LNCaP clone FGC (cell line): ENCODE measurements at regions not wholly inside any gene's neighbourhood (a gene's known extent, or its start where the extent isn't known, plus 50 kb on each side); places are given as distances from the start of the nearest gene placed in this dataset.

Experiments
- DNase-seq: peaks from one replicate; pipeline ENCODE4 v3.0.0-alpha.2; 2011; ENCODE audit warnings: low read depth
- H3K4me3 ChIP-seq: 2 replicates; pipeline ENCODE4 v1.5.1; 2011; ENCODE audit warnings: mild to moderate bottlenecking, low read depth, low read length, control low read depth
- TF ChIP-seq, protein P1 (sequence below): IDR thresholded peaks from 2 replicates; pipeline ENCODE4 v1.5.1; 2012; ENCODE audit warnings: mild to moderate bottlenecking; ENCODE audit not compliant: control insufficient read depth, insufficient read depth; ENCODE audit errors: extremely low read depth

DNA sequence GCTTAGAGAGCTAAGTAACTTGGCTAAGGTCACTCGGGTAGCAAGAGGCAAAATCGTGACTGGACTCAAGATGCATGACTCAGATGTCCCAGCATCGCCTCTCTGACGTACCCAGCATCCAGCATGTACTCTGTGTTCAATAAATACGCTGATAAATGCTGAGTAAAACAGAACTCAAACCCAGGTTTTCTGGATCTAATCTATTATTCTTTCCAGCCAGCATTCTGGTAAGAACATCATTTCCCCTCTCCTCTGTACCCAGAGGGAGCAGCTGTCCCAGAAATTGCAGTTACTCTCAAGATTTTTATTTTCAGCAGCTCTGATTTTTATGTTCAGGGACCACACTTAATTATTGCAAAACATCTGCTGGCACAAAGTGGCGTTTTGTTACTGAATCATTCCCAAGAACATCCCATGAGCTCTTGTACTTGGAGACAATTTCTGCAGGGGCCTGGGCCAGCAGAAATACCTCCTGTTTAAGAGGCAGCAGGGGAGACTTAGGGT is 249.0 kb downstream of the PRDM2 start:
- no peak for DNase-seq
- TF ChIP-seq, protein P1, sequence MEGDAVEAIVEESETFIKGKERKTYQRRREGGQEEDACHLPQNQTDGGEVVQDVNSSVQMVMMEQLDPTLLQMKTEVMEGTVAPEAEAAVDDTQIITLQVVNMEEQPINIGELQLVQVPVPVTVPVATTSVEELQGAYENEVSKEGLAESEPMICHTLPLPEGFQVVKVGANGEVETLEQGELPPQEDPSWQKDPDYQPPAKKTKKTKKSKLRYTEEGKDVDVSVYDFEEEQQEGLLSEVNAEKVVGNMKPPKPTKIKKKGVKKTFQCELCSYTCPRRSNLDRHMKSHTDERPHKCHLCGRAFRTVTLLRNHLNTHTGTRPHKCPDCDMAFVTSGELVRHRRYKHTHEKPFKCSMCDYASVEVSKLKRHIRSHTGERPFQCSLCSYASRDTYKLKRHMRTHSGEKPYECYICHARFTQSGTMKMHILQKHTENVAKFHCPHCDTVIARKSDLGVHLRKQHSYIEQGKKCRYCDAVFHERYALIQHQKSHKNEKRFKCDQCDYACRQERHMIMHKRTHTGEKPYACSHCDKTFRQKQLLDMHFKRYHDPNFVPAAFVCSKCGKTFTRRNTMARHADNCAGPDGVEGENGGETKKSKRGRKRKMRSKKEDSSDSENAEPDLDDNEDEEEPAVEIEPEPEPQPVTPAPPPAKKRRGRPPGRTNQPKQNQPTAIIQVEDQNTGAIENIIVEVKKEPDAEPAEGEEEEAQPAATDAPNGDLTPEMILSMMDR: no peak

DNA sequence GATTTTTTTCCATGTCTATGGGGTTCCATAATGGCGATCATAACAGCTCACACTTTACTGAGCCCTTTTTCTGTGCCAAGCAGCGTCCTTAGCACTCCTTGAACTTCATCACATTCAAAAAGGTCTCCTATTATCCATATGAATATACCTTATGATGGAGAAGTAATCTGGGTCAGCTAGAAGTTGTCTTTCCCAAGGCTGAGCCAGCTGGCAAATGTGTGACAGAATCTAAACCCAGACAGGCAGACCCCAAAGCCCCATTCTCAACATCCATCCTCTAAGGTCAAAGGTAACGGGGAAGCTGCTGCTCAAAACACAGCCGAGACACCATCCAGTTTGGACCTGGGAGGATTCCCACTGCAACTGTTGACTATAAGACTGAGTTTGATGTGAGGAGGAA is 249.6 kb downstream of the PRDM2 start:
- TF ChIP-seq, protein P1: no peak
- no peak overlapping the region for H3K4me3 ChIP-seq
- DNase-seq: no peak

More for the DNA sequence above, 249.0 kb downstream of the PRDM2 start:
- H3K4me3 ChIP-seq: no peak overlapping the region

DNA sequence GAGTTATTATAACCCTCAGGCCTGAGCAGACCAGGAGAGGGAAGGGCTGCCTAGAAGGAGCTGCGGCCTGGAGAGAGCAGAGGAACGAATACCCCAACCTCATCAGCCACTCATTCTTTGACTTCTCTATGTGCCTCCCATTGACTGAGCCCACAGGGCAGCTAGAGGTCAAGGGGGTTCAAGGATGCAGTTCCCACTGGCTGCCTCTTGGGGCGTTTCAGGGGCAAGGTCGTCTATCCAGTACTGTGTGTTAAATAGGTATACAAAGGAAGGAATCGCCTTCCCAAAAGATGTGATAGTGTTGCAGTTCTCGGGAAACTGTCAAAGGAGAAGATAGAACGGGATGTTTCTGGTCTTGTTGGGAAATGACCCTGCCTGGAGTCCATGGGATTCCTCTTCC is 250.6 kb downstream of the PRDM2 start:
- TF ChIP-seq, protein P1: no peak
- DNase-seq: no peak
- H3K4me3 ChIP-seq: no peak overlapping the region

DNA sequence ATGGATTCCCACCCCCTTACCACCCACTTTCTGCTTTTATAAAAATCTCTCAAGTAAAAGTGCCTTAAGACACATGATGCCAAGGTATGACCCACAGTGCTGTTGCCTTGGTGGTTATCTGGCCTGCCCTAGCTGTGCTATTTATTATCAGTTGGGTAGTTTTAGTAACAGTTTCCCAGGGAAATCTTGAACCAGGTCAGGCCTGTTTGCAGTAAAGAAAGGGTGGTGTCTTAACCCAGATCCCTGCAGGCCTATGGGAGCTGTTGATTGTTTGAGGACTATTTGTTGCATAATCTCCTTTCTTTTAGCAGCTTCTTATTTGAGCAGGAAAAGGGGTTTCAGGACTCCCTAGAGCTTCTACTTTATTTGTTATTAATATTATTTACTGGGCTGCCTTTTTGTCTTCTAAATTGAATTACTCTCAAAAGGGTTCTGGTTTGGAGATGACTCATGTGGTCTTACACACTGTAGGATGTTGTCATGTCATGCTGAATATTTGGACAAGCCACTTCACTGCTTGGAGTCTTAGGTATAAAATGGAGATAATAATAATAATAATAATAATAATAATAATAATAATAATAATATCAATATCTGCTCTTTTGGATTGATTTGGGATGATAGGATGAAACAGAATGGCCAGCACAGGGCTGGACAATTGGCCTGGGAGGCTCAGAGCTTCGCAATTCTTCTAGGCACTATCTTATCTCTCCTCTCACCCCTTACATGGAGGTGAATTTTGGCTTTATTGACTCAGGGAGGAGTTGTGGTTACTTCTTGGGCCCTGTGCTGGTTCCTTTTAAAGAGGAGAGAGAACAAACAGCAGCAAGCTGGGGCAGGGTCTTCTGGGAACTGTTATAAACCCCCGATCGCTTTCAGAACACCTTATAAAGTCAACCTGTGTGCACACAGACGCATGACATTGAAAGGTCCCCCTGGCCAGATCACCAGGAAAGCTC is 252.1 kb downstream of the PRDM2 start:
- TF ChIP-seq, protein P1: no peak
- DNase-seq: no peak
- H3K4me3 ChIP-seq: no peak overlapping the region

DNA sequence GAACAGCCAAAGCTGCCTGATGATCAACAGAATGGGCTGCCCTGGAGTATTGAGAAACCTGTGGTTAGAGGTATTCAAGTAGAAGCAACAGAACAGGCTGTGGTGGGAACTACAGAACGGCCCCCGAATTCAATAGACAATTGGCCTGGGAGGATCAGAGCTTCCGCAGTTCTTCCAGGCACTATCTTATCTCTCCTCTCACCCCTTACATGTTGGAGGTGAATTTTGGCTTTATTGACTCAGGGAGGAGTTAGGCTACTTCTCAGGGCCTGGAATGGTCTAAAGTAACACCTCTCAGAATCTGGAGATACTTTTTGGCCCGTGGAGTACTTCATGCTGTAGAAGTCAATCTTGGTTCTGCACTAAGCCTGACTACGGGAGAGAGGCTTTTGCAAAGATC is 253.0 kb downstream of the PRDM2 start:
- DNase-seq: no peak
- TF ChIP-seq, protein P1: no peak
- H3K4me3 ChIP-seq: no peak overlapping the region

DNA sequence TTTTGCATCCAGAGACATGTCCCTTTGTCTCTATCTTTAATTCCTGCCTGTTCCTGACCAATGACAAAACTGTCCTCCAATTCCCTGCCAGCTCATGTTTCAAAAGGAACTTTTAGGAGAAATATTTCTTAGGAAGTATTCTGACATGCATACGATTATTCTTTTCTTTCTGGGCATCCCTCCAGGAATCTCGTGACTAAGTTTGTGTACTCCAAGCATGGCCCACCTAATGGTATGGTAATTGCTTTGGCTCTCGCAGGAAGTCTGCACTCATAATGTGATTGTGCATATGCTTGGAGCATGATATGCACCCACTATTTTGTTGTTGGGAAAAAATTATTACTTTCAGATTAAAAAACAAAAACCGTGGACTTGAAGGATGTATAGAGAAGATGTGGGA is 256.4 kb downstream of the PRDM2 start:
- no peak for DNase-seq
- TF ChIP-seq, protein P1: no peak
- no peak overlapping the region for H3K4me3 ChIP-seq
